NCI-H446 treated with DMSO at 0.1 percent for 48 hours (cell line): ENCODE measurements at regions not wholly inside any gene's neighbourhood (a gene's known extent, or its start where the extent isn't known, plus 50 kb on each side); places are given as distances from the start of the nearest gene placed in this dataset.

ENCODE experiments used
- DNase-seq: peaks from one replicate; lab custom pipeline; 2025; lab: John Stamatoyannopoulos, UW

- DNase-seq: no peak
Observed at GRCh38 chr10:85545874-85546273, 820.7 kb downstream of the GRID1 start.

- DNase-seq: no peak
Observed at GRCh38 chr10:85547460-85548023, 819.1 kb downstream of the GRID1 start.

DNA sequence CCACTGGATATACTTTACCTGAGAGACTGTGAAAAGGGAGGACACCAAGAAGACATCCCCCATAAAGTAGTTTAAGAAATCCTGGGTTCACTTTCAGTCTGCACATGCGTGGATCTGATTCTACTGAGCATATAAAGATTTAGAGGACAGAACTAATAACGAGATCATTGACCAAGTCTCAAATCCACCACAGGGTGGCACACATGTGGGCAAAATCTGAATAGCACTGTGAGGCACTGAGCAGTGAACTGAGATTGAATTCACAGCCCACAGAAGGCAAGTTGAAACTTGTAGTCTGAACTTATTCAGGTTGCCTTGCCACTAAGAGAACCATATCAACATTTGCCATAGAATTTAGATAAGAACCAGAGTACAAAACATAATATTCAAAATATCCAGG lies 818.6 kb downstream of the GRID1 start:
- DNase-seq: peak; percentile 12
